Natural killer cell treated with Interleukin-12 subunit alpha and Interleukin-12 subunit beta and Interleukin-15 and Interleukin-18, amount 100 ng/mL, for 72 hours (primary cell): ENCODE measurements at regions not wholly inside any gene's neighbourhood (a gene's known extent, or its start where the extent isn't known, plus 50 kb on each side); places are given as distances from the start of the nearest gene placed in this dataset.

Source experiments
- ATAC-seq, 2 donors: fragments of 150-1000 bp; cut with Tn5 transposase in 1 of 2; sonication (Bioruptor Pico), chemical (Tn5 transposase) in 1 of 2; 2 replicates each; pipeline ENCODE4 v1.10.0; 2021
- DNase-seq: peaks from one replicate; pipeline ENCODE4 v3.0.0; 2022; ENCODE audit warnings: low spot score
- H3K27ac Mint-ChIP-seq, 2 donors: 1 replicate in 1 of 2; 2 replicates in 1 of 2; pipeline ENCODE4 v1.8.0; 2022; ENCODE audit warnings: mixed read lengths in 2 of 2, mild to moderate bottlenecking in 1 of 2, moderate library complexity in 1 of 2
- H3K27me3 Mint-ChIP-seq, 2 donors: 1 replicate in 1 of 2; 2 replicates in 1 of 2; pipeline ENCODE4 v1.8.0; 2022; ENCODE audit warnings: mixed read lengths in 2 of 2
- H3K36me3 Mint-ChIP-seq: one replicate; pipeline ENCODE4 v1.8.0; 2022; ENCODE audit warnings: mixed read lengths
- H3K4me1 Mint-ChIP-seq, 2 donors: 1 replicate in 1 of 2; 2 replicates in 1 of 2; pipeline ENCODE4 v1.8.0; 2022; ENCODE audit warnings: low read depth in 2 of 2, mixed read lengths in 2 of 2, mild to moderate bottlenecking in 1 of 2
- H3K4me3 Mint-ChIP-seq: one replicate; pipeline ENCODE4 v1.8.0; 2022; ENCODE audit warnings: mixed read lengths
- H3K9me3 Mint-ChIP-seq: 2 replicates; pipeline ENCODE4 v1.8.0; 2022; ENCODE audit warnings: mixed read lengths

- DNase-seq (no peak), ATAC-seq (no peak)
- no peaks in the 10 kb centered on the region for H3K9me3 Mint-ChIP-seq
- no peaks in the 10 kb centered on the region for H3K36me3 Mint-ChIP-seq
- peak overlapping the region; percentile 4 for H3K4me3 Mint-ChIP-seq
- peak overlapping the region in 1 of 2 donors; percentile 15 for H3K27ac Mint-ChIP-seq
- no peaks in the 10 kb centered on the region for H3K27me3 Mint-ChIP-seq
- peaks cover 19 to 36% of the 10 kb centered on the region in 2 donors for H3K4me1 Mint-ChIP-seq
These were observed 126.4 kb upstream of the FRY start for GRCh38 chr13:31904941-31905824.

- H3K36me3 Mint-ChIP-seq, result no peaks in the 10 kb centered on the region
- H3K4me3 Mint-ChIP-seq, result no peak overlapping the region
- DNase-seq, result no peak
- no peak for ATAC-seq
- no peaks in the 10 kb centered on the region for H3K27me3 Mint-ChIP-seq
- H3K4me1 Mint-ChIP-seq, result peaks cover 19 to 39% of the 10 kb centered on the region in 2 donors
- H3K9me3 Mint-ChIP-seq, result no peaks in the 10 kb centered on the region
- no peak overlapping the region for H3K27ac Mint-ChIP-seq
These were observed 125.6 kb upstream of the FRY start for GRCh38 chr13:31905961-31906360.

GRCh38 chr13:31908696-31909411 lies 122.7 kb upstream of the FRY start:
- H3K27me3 Mint-ChIP-seq, result no peaks in the 10 kb centered on the region
- H3K4me3 Mint-ChIP-seq, result no peak overlapping the region
- peaks cover 10 to 32% of the 10 kb centered on the region in 2 donors for H3K4me1 Mint-ChIP-seq
- no peak overlapping the region for H3K27ac Mint-ChIP-seq
- ATAC-seq (no peak), DNase-seq (no peak)
- no peaks in the 10 kb centered on the region for H3K9me3 Mint-ChIP-seq
- H3K36me3 Mint-ChIP-seq, result no peaks in the 10 kb centered on the region

GRCh38 chr13:31909864-31910551 lies 121.6 kb upstream of the FRY start:
- Mint-ChIP-seq H3K4me1 (peaks cover 4 to 30% of the 10 kb centered on the region in 2 donors), H3K27ac (no peak overlapping the region), H3K27me3 (no peaks in the 10 kb centered on the region), H3K9me3 (no peaks in the 10 kb centered on the region), H3K36me3 (no peaks in the 10 kb centered on the region), H3K4me3 (no peak overlapping the region)
- ATAC-seq (no peak), DNase-seq (peak; percentile 71)

- Mint-ChIP-seq H3K4me3 (no peak overlapping the region), H3K27me3 (no peaks in the 10 kb centered on the region), H3K4me1 (peaks cover 2 to 24% of the 10 kb centered on the region in 2 donors)
These were observed 120.9 kb upstream of the FRY start for GRCh38 chr13:31910633-31911032.

GRCh38 chr13:31912647-31913401 lies 118.8 kb upstream of the FRY start:
- H3K36me3 Mint-ChIP-seq, result no peaks in the 10 kb centered on the region
- no peaks in the 10 kb centered on the region for H3K9me3 Mint-ChIP-seq
- H3K27me3 Mint-ChIP-seq, result no peaks in the 10 kb centered on the region
- no peak overlapping the region for H3K4me3 Mint-ChIP-seq
- no peak for ATAC-seq
- peak overlapping the region in 1 of 2 donors; percentile 32 for H3K27ac Mint-ChIP-seq
- no peak for DNase-seq
- peaks cover 2 to 24% of the 10 kb centered on the region in 2 donors for H3K4me1 Mint-ChIP-seq

More at GRCh38 chr13:31910633-31911032, 120.9 kb upstream of the FRY start:
- DNase-seq (no peak), ATAC-seq (no peak)
- no peak overlapping the region for H3K27ac Mint-ChIP-seq
- no peaks in the 10 kb centered on the region for H3K9me3 Mint-ChIP-seq
- H3K36me3 Mint-ChIP-seq, result no peaks in the 10 kb centered on the region

- ATAC-seq (no peak), DNase-seq (no peak)
- H3K27ac Mint-ChIP-seq, result peak overlapping the region in 1 of 2 donors; percentile 32
- H3K9me3 Mint-ChIP-seq, result no peaks in the 10 kb centered on the region
- H3K4me1 Mint-ChIP-seq, result peaks cover 2 to 24% of the 10 kb centered on the region in 2 donors
- H3K36me3 Mint-ChIP-seq, result no peaks in the 10 kb centered on the region
- H3K4me3 Mint-ChIP-seq, result no peak overlapping the region
- H3K27me3 Mint-ChIP-seq, result no peaks in the 10 kb centered on the region
These were observed 118.1 kb upstream of the FRY start for GRCh38 chr13:31913459-31913858.

- no peak overlapping the region for H3K27ac Mint-ChIP-seq
- H3K4me3 Mint-ChIP-seq, result no peak overlapping the region
- no peaks in the 10 kb centered on the region for H3K9me3 Mint-ChIP-seq
- no peaks in the 10 kb centered on the region for H3K27me3 Mint-ChIP-seq
- no peaks in the 10 kb centered on the region for H3K36me3 Mint-ChIP-seq
- peaks cover 7 to 29% of the 10 kb centered on the region in 2 donors for H3K4me1 Mint-ChIP-seq
- DNase-seq, result no peak
- ATAC-seq, result no peak
These were observed 116.7 kb upstream of the FRY start for GRCh38 chr13:31914843-31915242.

- H3K4me1 Mint-ChIP-seq, result peaks cover 20 to 38% of the 10 kb centered on the region in 2 donors
- H3K36me3 Mint-ChIP-seq, result no peaks in the 10 kb centered on the region
- DNase-seq (no peak), ATAC-seq (no peak)
- no peaks in the 10 kb centered on the region for H3K9me3 Mint-ChIP-seq
- H3K4me3 Mint-ChIP-seq, result no peak overlapping the region
- no peaks in the 10 kb centered on the region for H3K27me3 Mint-ChIP-seq
- H3K27ac Mint-ChIP-seq, result no peak overlapping the region
These were observed 112.9 kb upstream of the FRY start for GRCh38 chr13:31918707-31919106.

GRCh38 chr13:31919241-31919640 lies 112.3 kb upstream of the FRY start:
- H3K4me1 Mint-ChIP-seq, result peaks cover 20 to 38% of the 10 kb centered on the region in 2 donors
- DNase-seq (no peak), ATAC-seq (no peak)
- H3K27me3 Mint-ChIP-seq, result no peaks in the 10 kb centered on the region
- H3K4me3 Mint-ChIP-seq, result no peak overlapping the region
- peak overlapping the region in 1 of 2 donors; percentile 14 for H3K27ac Mint-ChIP-seq
- no peaks in the 10 kb centered on the region for H3K36me3 Mint-ChIP-seq
- H3K9me3 Mint-ChIP-seq, result no peaks in the 10 kb centered on the region

- Mint-ChIP-seq H3K27ac (peak overlapping the region; percentile 17 to 18), H3K4me1 (peaks cover 20 to 35% of the 10 kb centered on the region in 2 donors)
These were observed 111.4 kb upstream of the FRY start for GRCh38 chr13:31919971-31920726.

GRCh38 chr13:31920727-31921100 lies 110.9 kb upstream of the FRY start:
- Mint-ChIP-seq H3K4me1 (peaks cover 20 to 35% of the 10 kb centered on the region in 2 donors), H3K4me3 (no peak overlapping the region), H3K9me3 (no peaks in the 10 kb centered on the region), H3K27ac (peak overlapping the region; percentile 17 to 18), H3K27me3 (no peaks in the 10 kb centered on the region), H3K36me3 (no peaks in the 10 kb centered on the region)
- ATAC-seq, result no peak
- no peak for DNase-seq

More at GRCh38 chr13:31919971-31920726, 111.4 kb upstream of the FRY start:
- ATAC-seq (no peak), DNase-seq (no peak)
- Mint-ChIP-seq H3K36me3 (no peaks in the 10 kb centered on the region), H3K27me3 (no peaks in the 10 kb centered on the region), H3K4me3 (no peak overlapping the region), H3K9me3 (no peaks in the 10 kb centered on the region)
